IPS DF 6.9 (cell line): ENCODE measurements at regions not wholly inside any gene's neighbourhood (a gene's known extent, or its start where the extent isn't known, plus 50 kb on each side); places are given as distances from the start of the nearest gene placed in this dataset.

Source experiments
- DNase-seq: peaks from one replicate; pipeline ENCODE4 v3.0.0-alpha.2; 2013; ENCODE audit warnings: low read depth, low spot score
- H3K27ac ChIP-seq: one replicate; pipeline ENCODE4 v1.5.1; 2013; ENCODE audit warnings: low read length, control low read depth
- H3K27me3 ChIP-seq: 2 replicates; pipeline ENCODE4 v1.6.1; 2013; ENCODE audit warnings: mild to moderate bottlenecking, low read length; ENCODE audit not compliant: control insufficient read depth, insufficient read depth
- H3K36me3 ChIP-seq: 2 replicates; pipeline ENCODE4 v1.6.1; 2013; ENCODE audit warnings: low read length; ENCODE audit not compliant: control insufficient read depth, insufficient read depth
- H3K4me1 ChIP-seq: 2 replicates; pipeline ENCODE4 v1.6.1; 2013; ENCODE audit warnings: low read length; ENCODE audit not compliant: control insufficient read depth, insufficient read depth
- H3K4me3 ChIP-seq: 2 replicates; pipeline ENCODE4 v1.5.1; 2013; ENCODE audit warnings: mild to moderate bottlenecking, low read length
- H3K9me3 ChIP-seq: 2 replicates; pipeline ENCODE4 v1.6.1; 2013; ENCODE audit warnings: low read length, inconsistent platforms; ENCODE audit not compliant: control insufficient read depth, insufficient read depth
- WGBS: extraction: QIAGEN DNeasy Blood & Tissue Kit; methylation state at CpG from one replicate; pipeline ENCODE4 v1.1.7; 2013; ENCODE audit warnings: mixed read lengths, missing lambda C conversion rate; ENCODE audit not compliant: insufficient read length, insufficient coverage; 5-methylcytosine and 5-hydroxymethylcytosine counted together

GRCh38 chr3:191123946-191124345 lies 75.1 kb upstream of the OSTN start:
- no CpG with 5 or more reads among the region's 2 CpGs for WGBS
- Histone ChIP-seq H3K4me3 (no peak overlapping the region), H3K27me3 (no peaks in the 10 kb centered on the region), H3K4me1 (no peaks in the 10 kb centered on the region), H3K9me3 (no peaks in the 10 kb centered on the region), H3K27ac (no peak overlapping the region), H3K36me3 (no peaks in the 10 kb centered on the region)
- no peak for DNase-seq

GRCh38 chr3:191123231-191123630 lies 75.8 kb upstream of the OSTN start:
- H3K27ac ChIP-seq, result no peak overlapping the region
- H3K36me3 ChIP-seq, result no peaks in the 10 kb centered on the region
- H3K27me3 ChIP-seq, result no peaks in the 10 kb centered on the region
- no peaks in the 10 kb centered on the region for H3K4me1 ChIP-seq
- H3K9me3 ChIP-seq, result no peaks in the 10 kb centered on the region
- no peak for DNase-seq
- no peak overlapping the region for H3K4me3 ChIP-seq

GRCh38 chr3:191120447-191121298 lies 78.4 kb upstream of the OSTN start:
- Histone ChIP-seq H3K9me3 (no peaks in the 10 kb centered on the region), H3K36me3 (no peaks in the 10 kb centered on the region), H3K27me3 (no peaks in the 10 kb centered on the region), H3K4me1 (no peaks in the 10 kb centered on the region), H3K27ac (no peak overlapping the region), H3K4me3 (no peak overlapping the region)
- no peak for DNase-seq
- WGBS, result no CpG with 5 or more reads among the region's 2 CpGs

- WGBS, result no CpG with 5 or more reads among the region's 3 CpGs
- DNase-seq, result no peak
- Histone ChIP-seq H3K27me3 (no peaks in the 10 kb centered on the region), H3K4me1 (no peaks in the 10 kb centered on the region), H3K27ac (no peak overlapping the region), H3K4me3 (no peak overlapping the region), H3K36me3 (no peaks in the 10 kb centered on the region), H3K9me3 (no peaks in the 10 kb centered on the region)
Observed at GRCh38 chr3:191119415-191120295, 79.4 kb upstream of the OSTN start.

GRCh38 chr3:191111722-191112121 lies 87.3 kb upstream of the OSTN start:
- H3K27me3 ChIP-seq, result no peaks in the 10 kb centered on the region
- DNase-seq, result no peak
- no peak overlapping the region for H3K4me3 ChIP-seq
- H3K9me3 ChIP-seq, result no peaks in the 10 kb centered on the region
- no CpG with 5 or more reads among the region's 3 CpGs for WGBS
- no peaks in the 10 kb centered on the region for H3K4me1 ChIP-seq
- no peaks in the 10 kb centered on the region for H3K36me3 ChIP-seq
- H3K27ac ChIP-seq, result no peak overlapping the region

GRCh38 chr3:191105418-191105817 lies 93.6 kb upstream of the OSTN start:
- H3K27ac ChIP-seq, result no peak overlapping the region
- WGBS, result no CpG with 5 or more reads among the region's 3 CpGs

GRCh38 chr3:191100516-191100915 lies 98.5 kb upstream of the OSTN start:
- Histone ChIP-seq H3K9me3 (no peaks in the 10 kb centered on the region), H3K4me1 (no peaks in the 10 kb centered on the region), H3K27ac (no peak overlapping the region), H3K36me3 (no peaks in the 10 kb centered on the region), H3K4me3 (no peak overlapping the region), H3K27me3 (no peaks in the 10 kb centered on the region)
- no peak for DNase-seq
- WGBS, result no CpG with 5 or more reads among the region's 4 CpGs

More at GRCh38 chr3:191105418-191105817, 93.6 kb upstream of the OSTN start:
- H3K36me3 ChIP-seq, result no peaks in the 10 kb centered on the region
- no peak for DNase-seq
- no peaks in the 10 kb centered on the region for H3K4me1 ChIP-seq
- no peaks in the 10 kb centered on the region for H3K27me3 ChIP-seq
- no peak overlapping the region for H3K4me3 ChIP-seq
- H3K9me3 ChIP-seq, result no peaks in the 10 kb centered on the region

- Histone ChIP-seq H3K9me3 (no peaks in the 10 kb centered on the region), H3K27me3 (no peaks in the 10 kb centered on the region), H3K4me1 (no peaks in the 10 kb centered on the region), H3K4me3 (no peak overlapping the region), H3K27ac (no peak overlapping the region), H3K36me3 (no peaks in the 10 kb centered on the region)
- WGBS, result no CpG with 5 or more reads among the region's 3 CpGs
- DNase-seq, result no peak
Observed at GRCh38 chr3:191094057-191094845, 104.8 kb upstream of the OSTN start.

GRCh38 chr3:191087391-191087790 lies 111.7 kb upstream of the OSTN start:
- H3K9me3 ChIP-seq, result no peaks in the 10 kb centered on the region
- WGBS, result no CpG with 5 or more reads among the region's 3 CpGs
- H3K36me3 ChIP-seq, result no peaks in the 10 kb centered on the region
- no peaks in the 10 kb centered on the region for H3K4me1 ChIP-seq
- no peak for DNase-seq
- no peak overlapping the region for H3K27ac ChIP-seq
- no peak overlapping the region for H3K4me3 ChIP-seq
- H3K27me3 ChIP-seq, result no peaks in the 10 kb centered on the region

GRCh38 chr3:191085091-191085490 lies 114.0 kb upstream of the OSTN start:
- WGBS, result no CpG with 5 or more reads among the region's 3 CpGs
- no peak overlapping the region for H3K27ac ChIP-seq
- H3K4me1 ChIP-seq, result no peaks in the 10 kb centered on the region
- no peak for DNase-seq
- H3K4me3 ChIP-seq, result no peak overlapping the region
- H3K27me3 ChIP-seq, result no peaks in the 10 kb centered on the region
- H3K36me3 ChIP-seq, result no peaks in the 10 kb centered on the region
- no peaks in the 10 kb centered on the region for H3K9me3 ChIP-seq
